NT2/D1 (cell line): ENCODE measurements at regions not wholly inside any gene's neighbourhood (a gene's known extent, or its start where the extent isn't known, plus 50 kb on each side); places are given as distances from the start of the nearest gene placed in this dataset.

ENCODE experiments used
- DNase-seq: peaks from one replicate; pipeline ENCODE4 v3.0.0-alpha.2; 2011; ENCODE audit warnings: low read depth, low spot score
- H3K27me3 ChIP-seq: 2 replicates; pipeline ENCODE4 v1.6.0; 2011; ENCODE audit warnings: mild to moderate bottlenecking; ENCODE audit not compliant: insufficient read length, insufficient read depth
- H3K36me3 ChIP-seq: 2 replicates; pipeline ENCODE4 v1.6.1; 2011; ENCODE audit warnings: mild to moderate bottlenecking, low read length, mixed read lengths; ENCODE audit not compliant: insufficient read depth, insufficient read length
- H3K4me1 ChIP-seq: 2 replicates; pipeline ENCODE4 v1.5.1; 2011; ENCODE audit not compliant: insufficient read depth, insufficient read length
- H3K4me3 ChIP-seq: 2 replicates; pipeline ENCODE4 v1.5.1; 2011; ENCODE audit warnings: low read depth; ENCODE audit not compliant: insufficient read length
- H3K9ac ChIP-seq: 2 replicates; pipeline ENCODE4 v1.6.0; 2011; ENCODE audit warnings: low read depth; ENCODE audit not compliant: insufficient read length
- H3K9me3 ChIP-seq: 2 replicates; pipeline ENCODE4 v1.5.1; 2011; ENCODE audit warnings: mild to moderate bottlenecking, low read length; ENCODE audit not compliant: insufficient read depth
- SUZ12 ChIP-seq: IDR thresholded peaks from 2 replicates; pipeline ENCODE4 v1.6.1; 2011; ENCODE audit not compliant: insufficient read length, insufficient read depth; ENCODE audit errors: extremely low read depth
- YY1 ChIP-seq: IDR thresholded peaks from 2 replicates; pipeline ENCODE4 v1.6.1; 2011; ENCODE audit not compliant: insufficient read length, insufficient read depth
- ZNF274 ChIP-seq: IDR thresholded peaks from 2 replicates; pipeline ENCODE4 v1.6.1; 2011; ENCODE audit warnings: mild to moderate bottlenecking, low read depth, low read length

DNA sequence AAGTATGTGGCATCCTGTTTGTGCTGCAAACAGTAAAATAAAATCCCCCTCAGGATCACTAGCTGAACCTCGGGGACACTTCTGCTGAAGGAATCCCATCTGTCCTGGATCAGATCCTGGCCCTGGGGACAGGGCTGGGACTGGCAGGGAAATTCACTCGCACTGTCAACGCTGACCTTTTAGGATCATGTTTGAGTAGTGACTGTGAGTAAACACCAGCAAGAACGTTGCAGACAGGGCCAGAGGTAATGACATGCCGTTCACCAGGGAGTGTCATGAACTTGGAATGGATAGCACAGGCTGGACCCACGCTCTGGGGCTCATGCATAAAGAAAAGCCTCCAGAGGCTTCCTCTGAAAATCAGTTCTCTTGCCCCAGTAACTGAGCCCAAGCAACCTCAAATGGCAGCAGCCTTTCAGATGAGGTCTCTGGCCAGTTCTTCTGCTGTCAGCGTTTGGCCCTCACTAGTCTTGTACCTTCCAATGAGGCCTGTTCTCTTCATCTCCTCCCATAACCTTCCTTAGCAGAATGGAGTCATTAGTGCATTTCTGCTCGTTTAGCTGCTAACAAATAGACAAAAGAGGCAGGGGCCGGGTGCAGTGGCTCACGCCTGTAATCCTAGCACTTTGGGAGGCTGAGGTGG lies 51.0 kb upstream of the BARX2 start:
- TF ChIP-seq YY1 (no peak), ZNF274 (no peak), SUZ12 (no peak)
- H3K4me1 ChIP-seq: peaks cover 4% of the 10 kb centered on the region
- no peak overlapping the region for H3K9ac ChIP-seq
- no peak for DNase-seq
- H3K9me3 ChIP-seq: no peaks in the 10 kb centered on the region
- H3K27me3 ChIP-seq: no peaks in the 10 kb centered on the region
- H3K36me3 ChIP-seq: no peaks in the 10 kb centered on the region
- H3K4me3 ChIP-seq: no peak overlapping the region

DNA sequence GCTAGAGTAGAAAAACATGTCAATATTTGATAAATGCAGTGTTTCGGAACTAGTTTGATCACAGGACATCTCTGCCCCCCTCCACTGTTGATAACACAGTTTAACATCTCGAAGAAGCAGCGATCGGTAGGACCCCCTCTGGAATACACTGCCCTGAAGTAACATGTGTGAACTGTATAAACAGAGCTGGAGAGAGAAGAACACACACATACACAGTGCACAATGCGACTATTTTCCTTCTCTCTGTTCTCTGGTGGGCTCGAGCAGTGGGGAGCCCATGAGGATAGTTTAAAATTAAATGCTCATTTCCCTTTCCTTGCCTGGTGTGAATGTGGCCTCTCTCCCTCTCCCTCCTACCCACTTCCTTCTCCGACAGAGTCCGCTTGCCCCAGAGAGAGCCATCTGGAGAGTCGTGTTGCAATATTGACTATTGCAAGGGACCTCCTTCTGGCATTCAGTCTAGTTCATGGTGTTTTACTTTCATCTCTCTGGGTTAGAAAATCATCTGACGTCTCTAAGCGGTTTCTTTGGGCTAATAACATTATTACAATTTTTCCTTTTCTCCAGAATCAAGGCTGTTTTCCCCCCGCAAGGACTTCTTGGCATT lies 51.6 kb upstream of the BARX2 start:
- Histone ChIP-seq H3K27me3 (no peaks in the 10 kb centered on the region), H3K4me1 (peaks cover 4% of the 10 kb centered on the region), H3K36me3 (no peaks in the 10 kb centered on the region), H3K9ac (no peak overlapping the region), H3K4me3 (no peak overlapping the region), H3K9me3 (no peaks in the 10 kb centered on the region)
- TF ChIP-seq SUZ12 (no peak), YY1 (no peak), ZNF274 (no peak)
- no peak for DNase-seq

DNA sequence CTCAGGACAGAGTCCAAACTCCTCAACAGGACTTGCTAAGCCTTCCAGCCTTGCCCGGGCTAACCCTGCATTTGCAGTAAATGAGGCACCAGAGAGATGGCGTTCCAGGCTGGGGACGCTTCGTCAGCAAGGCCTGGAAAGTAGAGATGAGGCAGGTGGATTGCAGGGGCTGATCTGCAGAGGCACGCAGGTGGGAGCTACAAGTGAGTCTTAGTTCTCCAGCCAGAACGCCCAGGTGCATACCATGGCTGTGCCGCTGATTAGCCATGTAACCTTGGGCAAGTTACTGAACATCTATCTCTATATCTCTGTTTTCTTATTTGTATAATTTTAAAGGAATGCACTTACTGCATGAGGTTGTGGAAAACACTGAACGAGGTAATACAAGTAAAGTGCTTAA lies 52.7 kb upstream of the BARX2 start:
- H3K36me3 ChIP-seq: no peaks in the 10 kb centered on the region
- H3K27me3 ChIP-seq: no peaks in the 10 kb centered on the region
- DNase-seq: no peak
- no peak overlapping the region for H3K9ac ChIP-seq
- H3K4me1 ChIP-seq: peaks cover 4% of the 10 kb centered on the region
- no peaks in the 10 kb centered on the region for H3K9me3 ChIP-seq
- no peak overlapping the region for H3K4me3 ChIP-seq
- TF ChIP-seq SUZ12 (no peak), ZNF274 (no peak), YY1 (no peak)

DNA sequence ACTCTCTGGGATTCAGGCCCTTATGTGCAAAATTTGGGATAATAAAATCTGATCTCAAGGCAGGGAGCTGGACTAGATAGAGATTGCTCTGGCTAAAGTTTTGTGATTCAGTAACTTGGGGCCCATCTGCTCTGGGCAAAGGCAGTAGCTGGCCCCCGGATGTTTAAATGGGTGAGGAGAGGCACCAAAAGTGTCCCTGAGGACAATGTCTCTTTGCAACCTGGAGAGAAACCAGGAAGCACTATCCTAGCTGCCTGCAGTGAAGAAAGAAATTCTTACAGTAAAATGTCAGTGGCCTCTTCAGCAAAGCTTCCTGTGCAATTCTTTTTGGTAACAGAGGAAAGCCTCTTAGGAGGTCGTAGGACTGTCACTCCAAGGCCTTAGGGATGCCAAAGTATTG lies 54.6 kb upstream of the BARX2 start:
- no peaks in the 10 kb centered on the region for H3K36me3 ChIP-seq
- DNase-seq: no peak
- no peak overlapping the region for H3K9ac ChIP-seq
- H3K4me1 ChIP-seq: peaks cover 5% of the 10 kb centered on the region
- no peaks in the 10 kb centered on the region for H3K9me3 ChIP-seq
- H3K27me3 ChIP-seq: no peaks in the 10 kb centered on the region
- TF ChIP-seq YY1 (no peak), SUZ12 (no peak), ZNF274 (no peak)
- H3K4me3 ChIP-seq: no peak overlapping the region

DNA sequence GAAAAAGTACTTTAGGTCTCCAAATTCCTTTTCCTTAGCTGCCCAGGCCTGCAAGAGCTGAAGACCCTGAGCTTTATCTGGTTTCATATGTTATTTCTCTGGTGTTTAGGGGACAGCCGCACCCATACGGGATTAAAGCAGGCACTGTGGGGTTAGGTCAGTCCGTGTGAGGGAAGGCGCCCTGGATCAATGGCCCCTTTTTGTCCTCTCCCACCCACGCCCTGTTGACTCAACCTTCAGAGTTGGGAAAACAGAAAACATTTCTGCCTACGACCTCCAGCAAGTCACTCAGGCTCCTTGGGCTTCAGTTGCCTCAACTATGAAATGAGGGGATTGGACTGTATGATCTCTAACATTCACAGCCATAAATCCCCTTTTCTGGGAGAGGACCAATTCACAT lies 55.2 kb upstream of the BARX2 start:
- Histone ChIP-seq H3K36me3 (no peaks in the 10 kb centered on the region), H3K4me3 (no peak overlapping the region), H3K9me3 (no peaks in the 10 kb centered on the region), H3K4me1 (peaks cover 8% of the 10 kb centered on the region), H3K27me3 (no peaks in the 10 kb centered on the region), H3K9ac (no peak overlapping the region)
- DNase-seq: no peak
- TF ChIP-seq SUZ12 (no peak), YY1 (no peak), ZNF274 (no peak)

- H3K9ac ChIP-seq: no peak overlapping the region
- TF ChIP-seq SUZ12: no peak
- TF ChIP-seq YY1: no peak
- no peak for TF ChIP-seq ZNF274
- no peak overlapping the region for H3K4me3 ChIP-seq
- peaks cover 8% of the 10 kb centered on the region for H3K4me1 ChIP-seq
- DNase-seq: no peak
- H3K27me3 ChIP-seq: no peaks in the 10 kb centered on the region
- no peaks in the 10 kb centered on the region for H3K36me3 ChIP-seq
- no peaks in the 10 kb centered on the region for H3K9me3 ChIP-seq
Measured at GRCh38 chr11:129319751-129320150, 55.9 kb upstream of the BARX2 start.

DNA sequence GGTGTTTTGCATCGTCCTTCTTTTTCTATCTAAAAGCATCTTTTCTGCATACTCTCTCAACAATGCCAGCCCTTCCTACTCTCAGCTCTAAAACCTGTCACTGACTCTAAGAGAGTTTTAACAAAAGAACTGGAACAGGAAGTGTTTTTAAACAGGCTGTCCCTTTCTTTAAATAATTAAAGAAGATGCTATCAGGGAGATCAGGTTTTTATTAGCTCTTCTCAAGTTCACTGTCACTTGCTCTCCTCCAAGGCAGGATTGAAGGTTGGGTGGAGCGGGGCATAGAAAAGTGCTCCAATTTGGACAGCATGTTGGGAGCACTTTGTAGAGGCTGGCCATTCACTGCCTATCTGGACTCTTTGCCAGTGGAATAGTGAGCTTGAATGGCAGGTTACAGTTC lies 56.4 kb upstream of the BARX2 start:
- H3K36me3 ChIP-seq: no peaks in the 10 kb centered on the region
- TF ChIP-seq ZNF274 (no peak), SUZ12 (no peak)
- no peak overlapping the region for H3K9ac ChIP-seq
- H3K4me1 ChIP-seq: peaks cover 5% of the 10 kb centered on the region
- DNase-seq: no peak
- H3K27me3 ChIP-seq: no peaks in the 10 kb centered on the region
- H3K9me3 ChIP-seq: no peaks in the 10 kb centered on the region
- no peak overlapping the region for H3K4me3 ChIP-seq
